H4 (cell line): ENCODE measurements at regions not wholly inside any gene's neighbourhood (a gene's known extent, or its start where the extent isn't known, plus 50 kb on each side); places are given as distances from the start of the nearest gene placed in this dataset.
"Not testable (repeated sequence)": the region's sequence is repeated elsewhere in the genome, so short reads cannot be mapped to it uniquely, and the experiment has no call there.

ENCODE experiments used
- DNase-seq: peaks from one replicate; pipeline ENCODE4 v3.0.0-alpha.2; 2015; ENCODE audit warnings: low spot score

DNA sequence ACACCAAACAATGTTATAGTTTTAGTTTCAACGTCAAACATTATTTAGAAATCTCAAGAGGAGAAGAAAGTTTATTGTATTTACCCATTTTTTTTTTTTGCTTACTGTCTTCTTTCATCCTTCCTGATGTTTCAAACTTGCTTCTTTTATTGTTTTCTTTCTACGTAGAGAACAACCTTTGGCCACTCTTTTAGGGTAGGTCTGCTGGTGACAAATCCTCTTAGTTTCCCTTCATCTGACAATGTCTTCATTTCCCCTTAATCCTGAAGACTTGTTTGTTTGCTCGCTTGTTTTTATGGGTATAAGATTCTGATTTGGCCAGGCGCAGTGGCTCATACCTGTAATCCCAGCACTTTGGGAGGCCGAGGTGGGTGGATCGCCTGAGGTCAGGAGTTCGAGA lies 89.1 kb downstream of the RHOU start:
- DNase-seq, result no peak

GRCh38 chr1:228825041-228825440 lies 89.8 kb downstream of the RHOU start:
- DNase-seq, result no peak

GRCh38 chr1:228825840-228826484 lies 90.7 kb downstream of the RHOU start:
- no peak for DNase-seq

GRCh38 chr1:228827019-228827418 lies 91.7 kb downstream of the RHOU start:
- DNase-seq, result peak; percentile 68

- DNase-seq, result no peak
These were observed 92.9 kb downstream of the RHOU start for GRCh38 chr1:228828151-228828550.

- DNase-seq, result peak; percentile 44
These were observed 95.1 kb downstream of the RHOU start for GRCh38 chr1:228830185-228830953.

DNA sequence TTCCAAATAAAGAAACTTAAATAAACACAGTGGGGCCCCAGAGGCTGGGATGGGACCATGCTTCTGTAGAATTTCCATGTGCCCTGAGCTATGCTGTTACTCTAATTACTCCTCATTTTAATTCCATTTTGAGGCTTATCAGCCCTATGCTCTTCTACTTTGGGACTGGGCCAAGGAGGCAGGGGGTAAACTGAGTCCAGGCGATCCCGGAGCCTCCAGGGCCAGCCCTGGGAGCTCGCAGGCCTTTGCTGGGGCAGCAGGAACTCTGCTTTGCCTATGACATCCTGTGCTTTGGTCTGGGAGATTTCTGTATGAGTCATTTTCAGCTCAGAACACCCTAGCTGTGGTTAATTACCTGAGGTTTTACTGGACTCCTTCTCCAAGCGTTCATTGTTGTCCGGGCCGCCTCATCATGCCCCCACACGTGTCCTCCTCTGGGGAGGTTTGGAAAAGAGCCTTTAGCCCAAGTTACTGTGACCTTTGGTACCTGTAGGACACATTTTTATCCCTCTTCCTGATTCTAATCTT lies 95.7 kb downstream of the RHOU start:
- DNase-seq, result peak; percentile 89

GRCh38 chr1:228833911-228834688 lies 98.8 kb downstream of the RHOU start:
- DNase-seq, result no peak

DNA sequence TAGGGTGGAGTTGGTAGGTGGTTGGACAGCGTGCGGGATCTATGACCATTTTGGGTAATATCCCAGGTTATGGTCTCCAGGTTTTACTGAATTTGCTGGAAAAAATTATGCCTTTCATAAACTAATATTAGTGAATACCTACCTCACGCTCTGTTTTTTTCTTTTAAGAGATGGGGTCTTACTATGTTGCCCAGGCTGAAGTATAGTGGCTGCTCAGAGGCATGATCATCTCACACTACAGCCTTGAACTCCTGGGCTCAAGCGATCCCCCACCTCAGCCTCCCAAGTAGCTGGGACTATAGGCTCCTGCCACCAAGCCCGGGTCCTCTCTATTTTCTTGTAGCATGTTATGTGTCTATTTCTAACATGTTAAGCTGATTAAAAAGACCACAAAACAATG lies 100.2 kb downstream of the RHOU start:
- no peak for DNase-seq

GRCh38 chr1:228835911-228836310 lies 100.6 kb downstream of the RHOU start:
- no peak for DNase-seq

DNA sequence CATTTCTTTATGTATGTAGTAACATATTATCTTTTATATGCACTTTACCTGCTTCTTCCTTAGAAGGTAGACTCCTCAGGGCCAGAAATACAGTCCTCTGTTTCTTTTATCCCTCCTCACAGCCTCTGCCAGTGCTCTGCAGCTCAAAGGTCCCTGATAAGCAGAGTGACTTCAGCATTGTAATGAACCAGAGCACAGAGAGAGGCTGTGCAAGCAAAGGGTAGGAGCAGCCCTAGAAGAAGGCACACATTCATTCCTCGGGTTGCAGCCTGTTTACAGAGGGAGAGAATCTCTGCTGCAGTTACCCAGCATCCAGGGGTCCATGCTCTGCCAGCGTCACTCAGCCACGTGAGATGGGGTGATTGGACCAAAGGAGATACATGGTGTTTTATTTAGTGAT lies 101.1 kb downstream of the RHOU start:
- no peak for DNase-seq

GRCh38 chr1:228837032-228837431 lies 101.8 kb downstream of the RHOU start:
- DNase-seq, result no peak

DNA sequence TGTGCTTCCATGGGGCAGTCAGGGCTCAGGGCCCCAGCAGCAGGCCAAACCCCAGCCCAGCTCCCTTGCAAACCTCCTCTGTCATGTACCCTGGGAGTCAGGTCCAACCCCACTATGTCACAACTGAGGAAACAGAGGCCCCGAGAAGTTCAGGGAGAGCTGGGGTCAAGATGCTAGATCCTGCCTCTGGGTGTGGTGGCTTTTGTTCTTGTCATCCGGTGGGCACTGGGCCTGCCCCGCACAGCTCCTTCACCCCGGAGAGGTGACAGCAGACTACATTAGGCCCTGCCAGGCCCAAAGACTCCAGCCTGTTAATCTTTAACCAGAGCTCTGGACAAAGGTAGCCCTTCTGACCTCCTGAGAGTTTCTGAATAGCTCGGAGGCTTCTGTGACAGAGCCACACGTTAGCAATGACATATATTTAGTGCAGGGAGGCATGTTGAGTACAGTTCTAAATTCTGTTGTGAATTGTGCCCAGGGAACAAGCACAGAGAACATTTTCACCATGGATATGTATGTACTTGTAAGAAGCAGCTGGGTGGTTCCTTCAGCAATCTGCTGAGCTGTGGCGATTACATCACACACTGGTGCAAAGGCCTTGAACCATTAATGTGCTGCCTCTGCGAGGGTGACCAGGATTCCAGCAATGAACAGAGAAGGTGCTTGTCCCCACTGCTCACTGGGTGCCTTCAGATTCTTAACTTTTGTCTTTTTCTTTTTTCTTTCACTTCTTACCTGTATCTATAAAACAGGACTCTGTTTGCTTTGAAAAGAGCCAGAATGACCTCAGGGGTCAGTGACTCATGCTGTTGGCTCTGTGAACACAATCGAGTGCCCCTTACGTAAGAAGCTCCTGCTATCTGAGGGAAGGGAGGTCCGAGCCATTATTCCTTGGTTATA lies 102.8 kb downstream of the RHOU start:
- DNase-seq, result peak; percentile 95

DNA sequence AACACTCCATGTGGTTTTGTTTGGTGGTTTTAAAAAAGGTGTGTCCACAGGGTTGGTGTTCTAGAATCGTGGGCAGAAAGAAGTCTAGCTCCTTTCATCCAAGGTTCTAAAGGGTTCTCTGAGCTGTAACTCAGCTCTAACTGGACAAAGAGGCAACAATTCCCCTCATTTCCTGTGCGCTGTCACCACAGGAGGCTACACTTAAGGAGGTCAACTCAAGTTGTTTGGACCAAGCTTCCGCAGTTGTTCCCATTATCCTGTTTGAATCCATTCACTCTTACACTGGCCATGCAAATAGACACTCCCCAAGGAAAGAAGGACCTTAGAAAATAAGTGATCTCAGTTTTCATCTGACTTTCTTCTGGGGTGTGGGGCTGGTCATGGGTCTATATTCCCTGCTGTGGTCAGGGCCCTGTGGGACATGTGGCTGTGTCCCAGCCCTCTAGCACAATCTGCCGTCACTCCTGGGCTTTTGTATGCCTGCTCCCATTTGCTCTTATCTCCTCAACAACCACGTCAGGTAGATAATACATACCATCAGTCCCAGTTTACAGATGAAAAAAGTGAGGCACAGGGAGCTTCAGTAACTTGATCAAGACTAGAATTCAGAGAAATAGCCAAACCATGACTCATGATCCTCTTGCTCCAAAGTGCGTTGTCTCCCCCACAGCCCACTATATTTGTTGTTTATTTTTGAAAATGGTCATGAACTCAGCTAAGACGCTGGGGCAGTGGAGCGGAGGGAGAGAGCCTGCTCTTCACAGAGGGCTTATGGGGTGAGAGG lies 103.6 kb downstream of the RHOU start:
- DNase-seq, result peak; percentile 50

DNA sequence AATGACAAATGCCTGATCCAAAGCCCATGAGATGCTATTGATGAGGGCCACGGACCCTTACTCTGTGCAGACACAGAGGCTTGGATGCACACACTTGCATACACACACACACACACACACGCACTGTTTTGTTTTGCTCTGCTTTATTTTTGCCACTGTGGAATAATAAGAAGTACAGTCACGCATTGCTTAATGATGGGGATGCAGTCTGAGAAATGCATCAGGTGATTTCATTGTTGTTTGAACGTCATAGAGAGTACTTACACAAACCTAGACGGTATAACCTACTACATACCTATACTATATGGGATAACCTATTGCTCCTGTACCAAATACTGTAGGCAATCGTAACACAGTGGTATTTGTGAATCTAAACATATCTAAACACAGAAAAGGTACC lies 104.4 kb downstream of the RHOU start:
- DNase-seq, result no peak

- DNase-seq, result no peak
These were observed 106.4 kb downstream of the RHOU start for GRCh38 chr1:228841632-228842031.

GRCh38 chr1:228842094-228842775 lies 107.0 kb downstream of the RHOU start:
- DNase-seq, result peak; percentile 85

GRCh38 chr1:228845101-228845500 lies 109.8 kb downstream of the RHOU start:
- DNase-seq, result no peak

- DNase-seq, result no peak
These were observed 111.7 kb downstream of the RHOU start for GRCh38 chr1:228846952-228847351.

GRCh38 chr1:228847451-228847850 lies 112.2 kb downstream of the RHOU start:
- not testable (repeated sequence) for DNase-seq
